NCI-H1930 (cell line): ENCODE measurements at regions not wholly inside any gene's neighbourhood (a gene's known extent, or its start where the extent isn't known, plus 50 kb on each side); places are given as distances from the start of the nearest gene placed in this dataset.
"Not testable (repeated sequence)": the region's sequence is repeated elsewhere in the genome, so short reads cannot be mapped to it uniquely, and the experiment has no call there.

Source experiments
- DNase-seq, 2 experiments: peaks; one replicate each; lab custom pipeline; 2025; lab: John Stamatoyannopoulos, UW

DNA sequence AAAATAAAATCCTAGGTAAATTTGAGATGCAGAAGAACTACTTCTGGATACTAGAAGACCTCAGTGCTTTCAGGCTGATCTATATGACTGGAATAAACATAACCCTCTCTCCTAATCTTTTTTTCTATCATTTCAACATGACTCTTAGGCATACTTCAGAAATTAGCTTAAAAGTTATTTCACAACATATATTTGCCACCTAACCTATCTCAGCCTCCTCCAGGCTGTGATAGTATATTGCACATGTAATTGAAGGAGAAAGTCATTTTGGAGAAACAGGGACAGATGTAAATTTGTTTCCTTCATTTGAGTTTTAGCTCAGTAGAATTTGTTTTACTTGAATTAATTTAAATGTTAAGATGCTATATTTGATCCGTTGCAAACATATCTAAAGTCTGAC, 1932.3 kb upstream of the CDH6 start:
- DNase-seq = no peak

- DNase-seq = no peak
Measured at GRCh38 chr5:29252390-29252789, 1941.1 kb upstream of the CDH6 start.

DNA sequence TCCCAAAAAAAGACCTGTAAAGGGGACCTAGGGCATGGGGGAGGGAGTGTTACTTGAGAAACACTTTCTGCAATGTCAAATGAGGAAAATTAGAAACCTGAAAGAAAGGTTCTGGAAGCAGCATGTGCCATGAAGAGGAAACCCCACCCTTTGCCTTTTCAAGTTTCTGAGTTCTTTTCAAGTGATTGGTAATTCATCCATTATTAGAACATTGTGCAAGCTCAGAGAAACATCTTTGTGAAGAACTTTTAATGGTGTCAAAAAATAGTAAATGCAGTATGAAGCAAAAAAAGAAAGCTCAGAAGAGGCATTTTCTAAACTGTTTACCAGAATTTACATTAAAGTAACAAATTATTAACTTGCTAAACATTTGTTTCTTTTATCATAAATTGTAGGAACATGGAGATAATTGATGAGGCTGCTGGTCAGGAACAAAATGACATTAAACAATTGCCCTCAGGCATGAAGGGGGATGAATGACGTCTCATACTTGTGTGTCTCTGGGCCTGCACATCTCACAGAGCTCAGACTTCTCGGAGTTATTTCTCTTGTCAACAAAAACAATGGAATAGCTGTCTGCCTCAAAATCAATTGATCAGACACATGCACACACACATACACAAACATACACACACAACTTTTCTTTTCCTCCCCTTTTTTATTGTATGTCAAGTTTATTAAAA, 1946.0 kb upstream of the CDH6 start:
- DNase-seq = no peak

GRCh38 chr5:29240379-29240778, 1953.1 kb upstream of the CDH6 start:
- no peak for DNase-seq

- no peak for DNase-seq
Measured at GRCh38 chr5:29239606-29240005, 1953.9 kb upstream of the CDH6 start.

DNA sequence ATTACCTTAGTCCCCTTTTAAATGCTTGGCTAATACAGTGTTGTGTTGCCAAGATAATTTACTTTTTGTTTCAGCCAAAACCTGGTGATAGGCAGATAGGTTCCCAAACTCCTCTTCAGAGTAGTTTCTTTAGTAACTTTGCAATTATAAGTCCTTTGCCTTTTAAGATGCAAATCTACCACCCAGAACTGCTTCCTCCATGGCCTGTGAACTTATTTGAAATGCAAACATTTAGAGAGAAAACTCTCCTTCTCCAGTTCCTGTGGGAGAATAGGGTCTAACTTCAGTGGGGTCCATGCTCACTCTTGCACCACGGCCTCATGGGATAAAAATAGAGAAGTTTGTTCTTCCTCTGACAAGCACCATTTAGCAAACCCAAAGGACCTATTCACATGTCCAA, 1955.4 kb upstream of the CDH6 start:
- DNase-seq = no peak

- DNase-seq = no peak
Measured at GRCh38 chr5:29231154-29231553, 1962.3 kb upstream of the CDH6 start.

- DNase-seq = no peak
Measured at GRCh38 chr5:29230591-29230990, 1962.9 kb upstream of the CDH6 start.

- no peak for DNase-seq
Measured at GRCh38 chr5:29229461-29229860, 1964.0 kb upstream of the CDH6 start.

- DNase-seq = no peak
Measured at GRCh38 chr5:29218138-29218537, 1975.3 kb upstream of the CDH6 start.

DNA sequence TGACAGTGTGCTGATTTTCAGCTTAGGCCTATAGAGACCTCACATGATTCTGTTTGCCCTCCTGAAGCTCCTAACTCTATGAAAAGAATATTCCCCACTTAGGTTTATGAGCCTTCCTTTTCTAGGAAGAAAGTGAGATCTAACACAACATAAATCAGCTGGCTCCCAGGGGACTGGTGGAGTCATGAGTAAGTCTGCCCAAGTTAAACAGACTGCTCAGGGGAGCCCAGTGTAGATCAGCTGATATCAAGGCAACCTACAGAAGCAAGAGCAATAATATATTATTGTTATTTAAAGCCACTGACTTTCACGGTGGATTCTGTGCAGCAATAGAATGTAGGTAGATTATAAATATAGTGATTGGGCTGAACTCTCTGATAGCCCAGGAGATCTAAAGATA, 1978.6 kb upstream of the CDH6 start:
- DNase-seq = no peak

- DNase-seq = no peak
Measured at GRCh38 chr5:29213475-29213874, 1980.0 kb upstream of the CDH6 start.

- no peak for DNase-seq
Measured at GRCh38 chr5:29208024-29208423, 1985.5 kb upstream of the CDH6 start.

DNA sequence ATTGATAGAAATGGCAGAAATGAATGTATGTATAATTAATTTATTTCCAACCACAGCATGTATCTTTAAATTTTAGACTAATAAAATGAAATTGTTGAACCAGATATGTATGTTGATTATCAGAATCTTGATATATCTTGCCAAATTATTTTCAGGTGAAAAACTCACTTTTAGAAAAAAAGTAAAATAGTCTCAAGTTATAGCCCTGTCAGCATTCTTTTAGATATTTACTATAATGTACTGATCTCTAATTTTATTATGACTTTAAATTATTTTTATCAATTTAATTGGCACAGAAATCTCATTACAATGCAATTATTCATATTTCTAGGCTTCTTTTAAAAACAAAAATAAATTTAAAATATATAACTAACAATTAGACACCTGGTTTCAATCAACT, 1990.4 kb upstream of the CDH6 start:
- DNase-seq = no peak

- DNase-seq = no peak
Measured at GRCh38 chr5:29197631-29198454, 1995.6 kb upstream of the CDH6 start.

DNA sequence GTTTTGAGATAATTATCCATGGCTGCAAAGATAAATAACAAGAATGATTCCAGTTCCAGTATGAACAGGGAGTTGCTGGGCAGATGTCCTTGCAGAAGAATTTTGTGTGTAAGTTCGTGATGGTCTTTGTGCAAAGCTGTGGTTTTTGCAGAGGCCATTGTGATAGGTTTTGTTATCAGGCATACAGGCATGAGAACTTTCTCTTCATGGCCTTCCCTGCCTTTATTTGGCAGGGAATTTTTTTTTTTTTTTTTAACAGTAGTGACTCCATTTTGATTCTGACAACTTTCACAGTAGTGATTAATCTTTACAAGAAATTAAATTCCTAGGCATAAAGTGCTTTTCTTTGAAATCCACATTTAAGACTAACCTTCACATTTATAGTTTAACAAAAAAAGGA, 1999.5 kb upstream of the CDH6 start:
- no peak for DNase-seq

DNA sequence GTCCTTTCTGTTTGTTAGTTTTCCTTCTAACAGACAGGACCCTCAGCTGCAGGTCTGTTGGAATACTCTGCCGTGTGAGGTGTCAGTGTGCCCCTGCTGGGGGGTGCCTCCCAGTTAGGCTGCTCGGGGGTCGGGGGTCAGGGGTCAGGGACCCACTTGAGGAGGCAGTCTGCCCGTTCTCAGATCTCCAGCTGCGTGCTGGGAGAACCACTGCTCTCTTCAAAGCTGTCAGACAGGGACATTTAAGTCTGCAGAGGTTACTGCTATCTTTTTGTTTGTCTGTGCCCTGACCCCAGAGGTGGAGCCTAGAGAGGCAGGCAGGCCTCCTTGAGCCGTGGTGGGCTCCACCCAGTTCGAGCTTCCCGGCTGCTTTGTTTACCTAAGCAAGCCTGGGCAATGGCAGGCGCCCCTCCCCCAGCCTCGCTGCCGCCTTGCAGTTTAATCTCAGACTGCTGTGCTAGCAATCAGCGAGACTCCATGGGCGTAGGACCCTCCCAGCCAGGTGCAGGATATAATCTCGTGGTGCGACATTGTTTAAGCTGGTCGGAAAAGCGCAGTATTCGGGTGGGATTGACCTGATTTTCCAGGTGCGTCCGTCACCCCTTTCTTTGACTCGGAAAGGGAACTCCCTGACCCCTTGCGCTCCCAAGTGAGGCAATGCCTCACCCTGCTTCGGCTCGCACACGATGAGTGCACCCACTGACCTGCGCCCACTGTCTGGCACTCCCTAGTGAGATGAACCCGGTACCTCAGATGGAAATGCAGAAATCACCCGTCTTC, 2002.0 kb upstream of the CDH6 start:
- DNase-seq = not testable (repeated sequence)

DNA sequence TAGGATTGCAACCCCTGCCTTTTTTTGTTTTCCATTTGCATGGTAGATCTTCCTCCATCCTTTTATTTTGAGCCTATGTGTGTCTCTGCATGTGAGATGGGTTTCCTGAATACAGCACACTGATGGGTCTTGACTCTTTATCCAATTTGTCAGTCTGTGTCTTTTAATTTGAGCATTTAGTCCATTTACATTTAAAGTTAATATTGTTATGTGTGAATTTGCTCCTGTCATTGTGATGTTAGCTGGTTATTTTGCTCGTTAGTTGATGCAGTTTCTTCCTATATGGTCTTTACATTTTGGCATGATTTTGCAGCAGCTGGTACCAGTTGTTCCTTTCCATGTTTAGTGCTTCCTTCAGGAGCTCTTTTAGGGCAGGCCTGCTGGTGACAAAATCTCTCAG, 2003.1 kb upstream of the CDH6 start:
- not testable (repeated sequence) for DNase-seq

DNA sequence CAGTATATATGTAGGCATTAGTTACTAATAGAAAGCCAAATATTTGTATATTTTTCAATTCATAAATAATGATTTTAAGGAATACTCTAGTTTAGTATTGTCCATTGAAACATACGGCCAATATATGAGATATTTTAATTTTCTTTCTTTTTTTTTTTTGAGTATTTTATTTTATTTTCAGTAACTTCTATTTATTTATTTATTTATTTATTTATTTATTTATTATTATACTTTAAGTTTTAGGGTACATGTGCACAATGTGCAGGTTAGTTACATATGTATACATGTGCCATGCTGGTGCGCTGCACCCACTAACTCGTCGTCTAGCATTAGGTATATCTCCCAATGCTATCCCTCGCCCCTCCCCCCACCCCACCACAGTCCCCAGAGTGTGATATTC, 2007.1 kb upstream of the CDH6 start:
- not testable (repeated sequence) for DNase-seq

GRCh38 chr5:29185558-29185957, 2007.9 kb upstream of the CDH6 start:
- DNase-seq = no peak

GRCh38 chr5:29175774-29176173, 2017.7 kb upstream of the CDH6 start:
- DNase-seq = no peak

DNA sequence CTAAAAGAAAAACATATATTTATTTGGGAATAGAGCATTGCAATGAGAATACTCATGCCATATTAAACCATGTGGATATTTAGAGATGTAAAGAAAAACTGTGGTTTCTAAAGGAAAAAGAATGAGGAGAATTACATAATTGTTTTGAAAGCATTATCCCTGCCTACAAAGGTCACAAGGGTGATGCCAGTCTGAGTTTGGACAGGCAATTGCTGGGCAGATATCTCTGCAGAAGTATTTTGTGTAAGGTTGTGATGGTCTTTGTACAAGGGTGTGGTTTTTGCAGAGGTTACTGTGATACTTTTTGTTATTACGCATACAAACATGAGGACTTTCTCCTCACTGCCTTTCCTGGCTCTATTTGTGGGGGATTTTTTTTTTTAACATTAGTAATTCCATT, 2022.9 kb upstream of the CDH6 start:
- DNase-seq = no peak

DNA sequence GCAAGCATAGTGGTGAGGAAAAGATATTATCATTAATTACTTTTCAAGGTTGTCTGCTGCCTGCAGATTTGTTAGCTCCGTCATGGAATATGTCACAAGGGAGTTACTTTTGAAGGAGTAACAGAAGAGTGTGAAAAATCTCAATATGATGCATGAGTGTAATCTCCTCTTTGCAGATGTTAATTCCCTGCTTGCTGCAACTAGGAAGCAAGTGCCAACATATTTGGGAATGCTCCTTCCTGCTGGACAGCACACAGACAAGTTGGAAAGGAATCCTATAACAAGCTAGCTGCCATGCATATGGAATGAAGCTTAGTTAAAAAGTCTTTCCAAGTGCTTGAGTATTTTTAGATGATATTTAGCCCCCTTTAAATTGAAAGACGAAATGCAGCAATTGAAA, 2023.6 kb upstream of the CDH6 start:
- DNase-seq = no peak
